ENCODE measurements at regions not wholly inside any gene's neighbourhood (a gene's known extent, or its start where the extent isn't known, plus 50 kb on each side); places are given as distances from the start of the nearest gene placed in this dataset.
"Not testable (repeated sequence)": the region's sequence is repeated elsewhere in the genome, so short reads cannot be mapped to it uniquely, and the experiment has no call there.

DNA sequence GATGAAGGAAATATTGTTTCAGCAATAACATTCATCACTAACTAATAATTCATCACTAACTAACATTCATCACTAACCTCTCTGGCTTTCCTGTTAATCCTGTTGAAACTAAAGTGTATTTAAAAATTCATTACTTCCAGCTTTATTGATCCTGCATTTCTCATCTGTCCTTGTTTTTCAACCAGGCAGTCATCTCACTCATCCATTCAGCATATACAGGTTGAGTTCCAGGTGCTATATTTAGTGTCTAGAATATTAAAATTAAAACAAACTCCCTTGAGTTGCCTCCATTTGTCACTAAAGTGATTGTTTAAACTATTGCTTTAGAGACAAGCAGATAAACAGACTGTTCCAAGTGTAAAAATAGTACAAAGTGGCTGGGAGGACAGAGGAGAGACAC, 58.1 kb downstream of the ATXN7L3B start:
- DNase-seq (ENCODE audit: low spot score), result no peak

DNA sequence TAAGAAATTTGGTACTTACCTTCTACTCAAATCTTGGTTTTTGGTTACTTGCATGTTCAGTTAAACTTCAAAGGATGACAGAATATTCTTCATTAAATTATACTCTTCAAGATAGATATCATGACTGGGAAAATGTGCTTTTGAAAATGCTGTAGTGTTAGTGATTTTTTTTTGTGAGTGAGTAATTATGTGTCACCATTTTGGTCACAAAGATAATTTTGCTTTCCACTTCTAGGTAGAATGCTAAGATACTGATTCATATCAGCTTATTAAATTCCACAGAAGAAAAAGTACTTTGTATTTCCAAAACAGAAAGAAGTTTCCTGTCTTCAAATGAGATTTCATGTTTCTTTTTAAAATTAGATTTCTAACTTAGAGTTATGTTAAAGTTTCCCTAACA, 61.2 kb downstream of the ATXN7L3B start:
- DNase-seq (ENCODE audit: low spot score), result no peak

- DNase-seq (ENCODE audit: low spot score), result no peak
Observed at GRCh38 chr12:74599932-74600331, 62.3 kb downstream of the ATXN7L3B start.

- not testable (repeated sequence) for DNase-seq (ENCODE audit: low spot score)
Observed at GRCh38 chr12:74600817-74601216, 63.2 kb downstream of the ATXN7L3B start.

DNA sequence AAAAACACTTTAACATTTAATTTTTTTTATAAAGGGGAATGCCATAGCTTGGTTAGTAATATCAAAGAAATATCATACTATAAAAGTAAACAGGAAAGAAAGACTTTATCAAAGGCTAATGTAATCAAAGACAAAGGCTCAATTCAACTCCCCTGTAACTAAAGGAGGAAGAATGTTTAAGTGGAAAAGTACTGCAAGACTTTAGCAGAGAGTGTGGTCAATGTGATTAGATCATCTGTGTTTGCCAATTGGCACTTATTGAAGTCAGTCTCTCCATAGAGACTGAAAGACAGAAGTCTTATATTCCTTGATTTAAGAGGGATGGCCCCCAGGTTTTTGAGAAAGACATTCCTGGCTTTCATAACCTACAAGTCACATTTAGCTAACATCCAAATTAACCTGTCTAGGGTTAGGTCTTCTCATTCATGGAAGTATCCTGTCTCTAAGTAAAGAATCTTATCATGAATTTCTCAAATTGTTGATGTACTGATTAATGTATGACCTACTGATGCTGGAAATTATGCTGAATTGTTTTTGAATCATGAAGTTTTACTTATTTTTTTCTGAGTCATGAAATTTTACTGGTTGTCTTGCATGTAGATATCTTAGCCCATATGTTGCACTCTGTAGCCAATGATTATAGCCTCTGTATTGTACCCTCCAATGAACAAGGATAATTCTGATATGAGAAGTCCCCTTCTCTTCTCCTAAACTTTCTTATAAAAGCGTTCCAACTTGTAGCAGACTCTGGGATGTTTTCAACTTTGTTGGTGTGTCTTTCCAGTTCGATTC, 65.4 kb downstream of the ATXN7L3B start:
- DNase-seq (ENCODE audit: low spot score), result no peak

- no peak for DNase-seq (ENCODE audit: low spot score)
Observed at GRCh38 chr12:74608231-74608775, 70.7 kb downstream of the ATXN7L3B start.

DNA sequence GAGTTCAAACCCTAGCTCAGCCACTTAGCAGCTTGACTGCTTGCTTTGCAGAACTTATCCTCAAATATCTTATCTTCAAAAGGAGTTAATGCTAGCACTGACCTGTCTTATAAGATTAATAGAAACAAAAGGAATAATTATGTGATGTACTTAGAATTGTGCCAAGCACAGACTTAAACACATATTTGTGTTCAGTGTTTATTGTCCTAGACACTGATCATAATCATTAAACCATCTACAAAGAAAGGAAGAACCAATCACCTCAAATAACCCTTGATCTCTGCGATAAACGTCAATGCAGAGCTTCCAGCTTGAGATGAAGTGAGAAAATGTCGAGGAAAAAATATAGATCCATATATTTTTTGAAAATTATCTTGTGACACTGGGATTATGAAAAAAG, 73.1 kb downstream of the ATXN7L3B start:
- no peak for DNase-seq (ENCODE audit: low spot score)

DNA sequence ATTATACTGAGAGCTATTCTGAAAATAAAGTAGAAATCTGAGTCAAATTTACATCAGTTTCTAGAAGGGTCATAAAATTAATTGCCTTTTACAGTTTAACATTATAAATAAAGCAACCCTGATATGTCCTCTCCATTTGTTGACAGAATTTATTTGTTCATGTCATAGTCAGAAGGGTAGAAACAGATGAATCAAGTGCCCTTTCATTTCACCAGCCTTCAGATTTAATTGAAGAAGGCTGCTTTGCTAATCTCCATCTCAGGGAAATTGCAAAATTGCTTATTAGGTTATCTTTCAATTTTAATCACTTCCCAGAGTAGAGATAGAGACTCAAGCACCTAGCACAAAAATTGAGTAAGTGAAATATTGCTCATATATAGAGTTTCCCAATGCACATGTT, 76.8 kb downstream of the ATXN7L3B start:
- no peak for DNase-seq (ENCODE audit: low spot score)

- no peak for DNase-seq (ENCODE audit: low spot score)
Observed at GRCh38 chr12:74619084-74619483, 81.4 kb downstream of the ATXN7L3B start.

DNA sequence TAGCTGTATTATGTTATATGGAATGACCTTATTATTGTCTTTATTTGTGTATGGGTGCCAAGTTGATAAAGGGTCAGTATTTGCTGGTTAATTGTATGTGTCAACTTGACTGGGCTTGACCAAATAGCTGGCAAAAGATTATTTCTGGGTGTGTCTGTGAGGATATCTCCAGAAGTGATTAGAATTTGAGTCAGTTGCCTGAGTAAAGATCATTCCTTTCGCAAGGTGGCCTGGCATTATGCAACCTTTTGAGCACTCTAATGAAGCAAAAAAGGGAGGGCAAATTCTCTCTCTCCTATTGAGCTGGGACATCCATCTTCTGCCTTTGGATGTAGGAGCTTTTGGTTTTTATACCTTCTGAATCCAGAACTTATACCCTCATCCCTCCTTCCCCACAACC, 82.2 kb downstream of the ATXN7L3B start:
- DNase-seq (ENCODE audit: low spot score), result no peak

DNA sequence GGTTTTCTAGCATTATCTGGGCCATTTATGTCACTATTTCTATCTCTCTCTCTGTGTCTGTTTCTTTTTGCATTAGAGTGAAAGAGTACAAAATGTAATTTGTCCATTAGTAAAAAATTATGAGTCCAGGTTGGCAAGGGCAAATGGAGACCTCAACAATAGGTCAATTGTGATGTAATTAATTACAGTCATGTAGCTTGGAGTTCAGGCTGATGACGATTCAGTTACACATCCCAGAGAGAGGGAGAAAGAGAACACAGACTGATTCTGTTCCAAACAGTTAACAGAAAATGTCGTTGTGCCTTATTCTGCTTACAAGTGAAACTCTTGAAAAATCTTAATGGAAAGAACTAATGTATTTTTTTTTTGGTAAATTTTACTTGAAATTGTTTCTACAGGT, 83.3 kb downstream of the ATXN7L3B start:
- no peak for DNase-seq (ENCODE audit: low spot score)

- no peak for DNase-seq (ENCODE audit: low spot score)
Observed at GRCh38 chr12:74624201-74624600, 86.6 kb downstream of the ATXN7L3B start.

DNA sequence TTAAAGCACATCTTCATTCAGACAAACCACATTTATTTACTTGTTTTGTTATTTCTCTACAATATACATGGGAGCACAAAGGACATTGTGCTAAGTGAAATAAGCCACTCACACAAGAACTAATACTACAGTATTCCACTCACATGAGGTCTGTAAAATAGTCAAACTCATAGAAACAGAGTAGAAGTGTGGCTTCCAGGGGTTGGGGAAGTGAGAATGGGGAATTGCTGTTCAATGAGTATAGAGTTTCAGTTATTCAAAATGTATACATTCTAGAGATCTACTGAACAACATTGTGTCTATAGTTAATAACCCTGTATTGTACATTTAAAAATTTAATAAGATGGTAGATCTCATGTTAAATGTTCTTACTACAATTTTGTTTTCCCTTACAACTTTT, 88.8 kb downstream of the ATXN7L3B start:
- no peak for DNase-seq (ENCODE audit: low spot score)

- no peak for DNase-seq (ENCODE audit: low spot score)
Observed at GRCh38 chr12:74641262-74641661, 103.6 kb downstream of the ATXN7L3B start.

- no peak for DNase-seq (ENCODE audit: low spot score)
Observed at GRCh38 chr12:74641694-74642093, 104.1 kb downstream of the ATXN7L3B start.

DNA sequence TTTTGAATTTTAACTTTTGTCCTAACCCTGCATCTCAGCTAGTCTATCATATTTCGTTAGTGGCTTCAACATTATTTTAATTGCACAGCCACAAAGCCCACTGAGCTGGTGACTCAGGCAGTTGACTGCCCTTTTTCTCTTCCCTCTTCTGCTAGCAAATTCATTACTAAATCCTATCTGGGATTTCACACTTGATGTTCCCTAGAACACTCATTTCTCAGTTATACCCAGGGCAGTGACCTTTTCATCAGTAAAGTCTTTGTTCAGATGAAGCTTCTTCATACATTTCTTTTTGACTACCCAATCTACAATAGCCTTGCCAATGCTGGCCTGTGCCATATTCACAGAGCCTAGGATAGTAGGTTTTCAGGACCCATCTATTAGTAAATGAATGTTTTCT, 107.0 kb downstream of the ATXN7L3B start:
- DNase-seq (ENCODE audit: low spot score), result no peak

- DNase-seq (ENCODE audit: low spot score), result no peak
Observed at GRCh38 chr12:74646831-74647230, 109.2 kb downstream of the ATXN7L3B start.

DNA sequence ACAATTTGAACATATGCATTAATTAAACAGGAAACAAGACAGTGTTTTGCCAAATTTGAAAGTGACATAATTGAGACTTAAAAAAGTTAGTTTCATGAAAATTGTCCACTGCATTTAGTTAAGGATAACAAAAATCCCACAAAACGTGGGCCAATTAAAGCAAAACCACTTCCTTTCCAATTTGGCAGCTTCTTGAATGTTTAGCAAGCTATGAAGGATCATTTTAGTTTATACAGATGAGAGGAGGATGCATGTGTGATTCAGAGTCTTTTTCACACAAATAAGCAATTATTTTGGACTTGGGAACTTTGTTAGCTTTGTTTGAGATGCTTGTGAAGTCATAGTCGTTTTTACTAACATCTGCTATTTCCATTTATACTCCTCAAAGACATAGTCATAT, 109.6 kb downstream of the ATXN7L3B start:
- DNase-seq (ENCODE audit: low spot score), result no peak

- DNase-seq (ENCODE audit: low spot score), result no peak
Observed at GRCh38 chr12:74656251-74656650, 118.6 kb downstream of the ATXN7L3B start.

- DNase-seq (ENCODE audit: low spot score), result no peak
Observed at GRCh38 chr12:74660442-74660841, 122.8 kb downstream of the ATXN7L3B start.

GRCh38 chr12:74663958-74664357, 126.3 kb downstream of the ATXN7L3B start:
- DNase-seq (ENCODE audit: low spot score), result no peak

- no peak for DNase-seq (ENCODE audit: low spot score)
Observed at GRCh38 chr12:74665690-74666089, 128.1 kb downstream of the ATXN7L3B start.

- DNase-seq (ENCODE audit: low spot score), result no peak
Observed at GRCh38 chr12:74671421-74671820, 133.8 kb downstream of the ATXN7L3B start.

DNA sequence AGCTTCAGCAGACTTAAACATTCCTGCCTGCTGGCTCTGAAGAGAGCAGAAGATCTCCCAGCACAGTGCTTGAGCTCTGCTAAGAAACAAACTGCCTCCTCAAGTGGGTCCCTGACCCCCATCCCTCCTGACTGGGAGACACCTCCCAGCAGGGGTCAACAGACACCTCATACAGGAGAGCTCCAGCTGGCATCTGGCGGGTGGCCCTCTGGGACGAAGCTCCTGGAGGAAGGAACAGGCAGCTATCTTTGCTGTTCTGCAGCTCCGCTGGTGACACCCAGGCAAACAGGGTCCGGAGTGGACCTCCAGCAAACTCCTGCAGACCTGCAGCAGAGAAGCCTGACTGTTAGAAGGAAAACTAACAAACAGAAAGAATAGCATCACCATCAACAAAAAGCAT, 139.3 kb downstream of the ATXN7L3B start:
- DNase-seq (ENCODE audit: low spot score), result not testable (repeated sequence)

Data from kidney capillary endothelial cell (primary cell).